Mucosa of gallbladder (tissue), 1 donor: ENCODE measurements at regions not wholly inside any gene's neighbourhood (a gene's known extent, or its start where the extent isn't known, plus 50 kb on each side); places are given as distances from the start of the nearest gene placed in this dataset.

Source experiments
- DNase-seq: peaks from one replicate; pipeline ENCODE4 v3.0.0-alpha.2; 2020; ENCODE audit warnings: low spot score
- donor health status: DM: no; HTN: no; CAD: no.

GRCh38 chr5:30932273-30933017 is 261.0 kb upstream of the CDH6 start:
- no peak for DNase-seq

DNA sequence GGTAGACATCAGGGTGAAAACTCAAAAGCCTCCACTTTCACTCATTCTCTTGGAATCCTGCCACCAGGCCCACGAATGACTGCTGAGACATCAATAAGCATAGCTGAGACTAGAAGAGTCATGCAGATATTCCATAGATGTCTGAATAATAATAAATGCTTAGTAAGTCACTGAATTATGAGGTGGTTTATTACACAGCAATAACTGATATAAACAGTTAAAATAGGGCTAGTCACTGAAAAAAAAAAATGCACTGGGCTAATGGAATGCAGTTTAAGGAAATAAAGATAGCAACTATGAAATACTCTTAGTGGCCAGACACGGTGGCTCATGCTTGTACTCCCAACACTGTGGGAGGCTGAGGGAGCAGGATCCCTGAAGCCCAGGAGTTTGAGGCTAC is 262.8 kb upstream of the CDH6 start:
- DNase-seq: no peak

DNA sequence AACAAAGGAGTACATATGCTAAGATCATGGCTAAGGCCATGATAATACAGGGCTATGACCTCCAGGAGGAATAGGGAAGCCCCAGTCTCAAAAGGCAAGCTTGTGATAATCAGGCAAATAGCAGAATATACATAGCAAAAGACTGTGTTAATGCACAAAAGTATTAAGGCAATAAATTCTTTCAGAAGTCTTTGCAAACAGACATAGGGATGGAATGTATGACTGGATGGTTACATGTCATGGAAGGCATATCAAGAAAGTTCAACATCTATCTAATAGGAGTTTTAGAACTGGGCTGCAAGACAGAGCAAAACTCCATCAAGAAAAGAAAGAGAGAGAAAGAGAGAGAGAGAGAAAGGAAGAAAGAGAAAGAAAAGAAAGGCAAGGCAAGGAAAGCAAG is 264.5 kb upstream of the CDH6 start:
- DNase-seq: no peak

GRCh38 chr5:30926218-30926617 is 267.3 kb upstream of the CDH6 start:
- DNase-seq: no peak

- no peak for DNase-seq
Measured at GRCh38 chr5:30921388-30921787, 272.1 kb upstream of the CDH6 start.

DNA sequence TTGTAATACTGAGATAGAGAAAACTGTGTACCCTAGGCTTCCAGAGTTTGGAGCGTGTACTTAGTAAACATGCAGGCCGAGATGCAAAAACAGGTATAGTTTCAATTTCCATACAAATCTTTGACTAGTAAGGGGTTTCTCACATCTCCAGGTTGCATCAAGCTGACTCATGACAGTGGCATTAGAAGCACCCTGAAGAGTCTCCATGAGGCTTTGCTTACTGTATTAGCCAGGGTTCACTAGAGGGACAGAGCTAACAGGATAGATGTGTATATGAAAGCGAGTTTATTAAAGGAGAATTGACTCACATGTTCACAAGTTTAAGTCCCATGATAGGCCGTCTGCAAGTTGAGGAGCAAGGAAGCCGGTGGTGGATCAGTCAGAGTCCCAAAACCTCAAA is 275.3 kb upstream of the CDH6 start:
- no peak for DNase-seq

GRCh38 chr5:30908356-30908755 is 285.1 kb upstream of the CDH6 start:
- no peak for DNase-seq

GRCh38 chr5:30900367-30900766 is 293.1 kb upstream of the CDH6 start:
- no peak for DNase-seq

DNA sequence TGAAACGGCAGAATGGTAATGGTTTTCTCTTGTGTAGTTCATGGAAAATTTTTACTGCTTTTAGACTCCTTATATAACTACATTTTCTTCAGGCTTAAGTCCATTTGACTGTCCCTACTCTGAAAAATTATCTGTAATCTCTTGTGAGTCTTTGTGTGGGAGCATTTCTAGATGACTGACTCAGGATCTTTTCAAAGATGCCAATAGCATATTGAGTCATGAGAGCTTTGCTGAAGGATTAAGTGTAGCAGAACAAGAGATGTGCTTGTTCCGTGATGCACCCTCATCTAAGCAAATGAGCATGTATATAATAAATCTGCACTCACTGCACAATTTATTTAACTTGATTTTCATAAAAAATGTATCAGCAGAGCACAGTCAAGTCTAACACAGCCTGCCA is 298.7 kb upstream of the CDH6 start:
- no peak for DNase-seq

DNA sequence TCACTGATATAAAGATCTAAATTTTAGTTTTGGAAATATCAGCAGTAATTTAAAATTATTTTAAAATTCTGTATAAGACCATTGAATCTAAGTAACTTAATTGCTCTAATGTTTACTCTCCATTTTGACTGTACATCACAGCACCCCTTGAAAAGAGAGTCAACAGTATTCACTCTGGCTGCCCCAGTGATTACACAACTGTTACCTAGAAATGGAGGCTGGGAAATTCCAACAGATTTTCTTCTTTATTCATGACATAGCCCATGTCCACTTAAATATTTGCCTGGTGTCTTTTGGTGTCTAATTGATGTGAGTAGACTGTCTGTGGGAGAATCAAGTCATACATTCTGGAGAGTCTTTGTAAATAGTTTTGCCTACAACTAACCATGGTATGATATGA is 301.8 kb upstream of the CDH6 start:
- DNase-seq: no peak

DNA sequence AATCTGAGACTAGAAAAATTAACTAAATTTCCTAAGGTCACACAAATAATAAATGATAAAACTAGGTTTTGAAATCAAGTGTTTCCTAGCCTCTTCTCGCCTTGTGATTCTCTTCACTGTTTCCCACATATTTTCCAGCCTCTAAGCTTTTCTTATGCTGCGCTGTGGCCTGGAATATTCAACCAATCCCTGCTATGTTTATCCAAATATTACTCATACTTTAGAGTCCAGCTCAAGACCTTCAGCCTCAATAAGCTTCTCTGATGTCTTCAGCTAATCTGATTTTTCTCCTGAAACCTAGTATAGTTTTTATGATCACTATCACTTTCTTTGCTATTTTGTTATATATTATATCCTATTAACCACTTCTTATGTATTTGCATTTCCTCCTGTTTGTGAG is 303.1 kb upstream of the CDH6 start:
- no peak for DNase-seq

DNA sequence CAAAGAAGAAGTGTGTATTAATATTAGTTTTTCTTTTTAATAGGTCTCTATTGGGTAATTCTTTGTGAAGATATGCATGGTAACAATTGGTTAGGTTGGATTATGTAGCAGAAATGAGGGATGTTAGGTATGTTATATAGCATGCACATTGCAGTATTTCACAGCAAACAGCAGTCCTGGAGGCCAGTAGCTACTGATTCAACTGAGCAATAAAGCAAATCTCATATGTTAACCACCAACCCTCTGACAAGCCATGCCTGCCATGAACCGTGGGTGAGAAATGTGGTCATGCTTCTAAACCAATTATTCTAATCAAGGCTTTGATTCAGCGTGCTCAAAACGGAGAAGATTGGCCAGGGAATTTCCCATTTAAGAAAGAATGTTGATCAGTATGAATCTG is 313.0 kb upstream of the CDH6 start:
- DNase-seq: no peak

- no peak for DNase-seq
Measured at GRCh38 chr5:30879887-30880286, 313.6 kb upstream of the CDH6 start.

DNA sequence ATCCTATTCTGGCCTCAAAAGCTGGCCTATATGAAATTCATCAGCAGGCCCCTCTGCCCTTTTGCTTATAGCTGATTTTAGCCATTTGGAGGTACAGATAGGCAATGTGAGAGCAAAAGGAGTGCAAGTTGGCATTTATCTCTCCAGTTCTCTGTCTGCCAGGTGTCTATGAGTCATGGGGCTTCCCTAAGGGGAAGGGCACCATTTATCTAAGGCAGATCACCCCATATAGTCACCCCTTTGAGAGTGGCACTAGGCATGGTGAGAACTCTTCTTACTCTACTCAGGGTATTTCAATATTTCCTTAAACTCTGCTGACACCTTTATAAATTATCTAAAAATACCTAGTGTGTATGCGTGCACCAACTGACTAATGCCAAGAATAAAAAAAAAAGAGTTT is 314.7 kb upstream of the CDH6 start:
- DNase-seq: no peak

DNA sequence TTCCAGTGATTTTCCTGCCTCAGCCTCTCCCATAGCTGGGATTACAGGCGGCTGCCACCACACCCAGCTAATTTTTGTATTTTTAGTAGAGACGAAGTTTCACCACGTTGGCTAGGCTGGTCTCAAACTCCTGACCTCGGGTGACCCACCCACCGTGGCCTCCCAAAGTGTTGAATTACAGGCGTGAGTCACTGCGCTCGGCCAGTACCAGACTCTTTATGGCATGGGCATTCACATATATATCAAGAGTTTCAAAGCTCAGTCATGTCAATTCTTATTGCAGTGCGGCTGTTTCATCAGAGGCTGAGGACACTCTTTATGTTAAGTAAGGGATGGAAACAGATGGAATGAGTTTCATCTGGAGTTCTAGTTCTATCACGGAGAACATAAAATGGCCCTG is 315.2 kb upstream of the CDH6 start:
- DNase-seq: no peak

DNA sequence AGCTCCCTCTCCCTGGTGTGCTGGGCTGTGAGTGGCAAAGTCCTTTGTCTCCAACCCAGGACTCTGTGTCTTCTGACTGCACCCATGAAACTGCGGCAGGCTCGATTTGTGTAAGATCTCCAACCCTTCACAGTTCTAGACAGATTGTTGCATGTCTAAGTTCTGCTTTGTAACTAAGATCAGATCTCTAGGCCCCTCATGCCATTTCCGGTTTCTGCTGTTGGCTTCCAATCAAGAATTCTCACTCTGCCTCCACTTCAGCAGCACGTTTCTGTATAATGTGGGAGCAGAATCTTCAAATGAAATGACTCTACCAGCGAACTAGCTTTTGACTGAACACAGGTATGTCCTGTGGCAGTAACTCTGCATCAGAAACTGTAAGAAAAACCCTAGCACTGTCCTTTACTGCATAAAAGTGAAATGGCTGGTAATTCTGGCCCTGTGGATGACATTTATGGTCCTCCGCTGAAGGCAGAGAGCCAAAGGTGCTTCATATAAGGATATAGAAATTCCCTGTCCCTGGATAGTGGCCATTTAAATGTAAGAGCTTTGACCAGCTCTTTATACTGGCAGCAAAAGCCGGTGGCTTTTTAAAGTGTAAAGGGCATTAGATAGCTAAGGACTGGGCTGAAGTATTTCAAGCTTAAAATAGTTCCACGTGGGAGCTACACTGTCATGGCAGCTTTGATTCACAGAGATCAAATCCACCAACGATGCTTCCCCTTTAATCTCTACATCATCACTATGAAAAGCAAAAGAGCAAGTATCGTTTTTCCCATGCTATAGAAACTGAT is 319.0 kb upstream of the CDH6 start:
- DNase-seq: no peak

GRCh38 chr5:30871196-30871595 is 322.3 kb upstream of the CDH6 start:
- DNase-seq: no peak

DNA sequence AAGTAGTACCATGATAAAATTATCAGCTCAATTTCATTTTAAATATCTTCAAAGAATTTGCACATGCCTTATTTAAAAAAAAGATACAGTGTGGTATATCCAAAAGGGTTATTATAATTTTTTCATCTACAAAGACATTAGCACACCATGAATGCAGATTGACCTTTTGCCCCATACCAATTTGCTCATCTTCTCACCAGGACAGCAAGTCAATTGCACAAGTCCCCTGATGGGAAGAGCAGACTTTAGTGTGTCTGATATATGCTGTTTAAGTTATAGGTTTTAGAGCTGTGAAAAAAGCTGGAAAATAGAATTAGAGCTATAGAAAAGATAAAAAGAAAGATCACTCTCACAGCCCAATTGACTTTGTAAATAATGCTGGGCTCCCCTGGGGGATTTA is 325.8 kb upstream of the CDH6 start:
- no peak for DNase-seq

GRCh38 chr5:30866142-30866541 is 327.3 kb upstream of the CDH6 start:
- DNase-seq: no peak

- DNase-seq: no peak
Measured at GRCh38 chr5:30856242-30856641, 337.2 kb upstream of the CDH6 start.

GRCh38 chr5:30853158-30853557 is 340.3 kb upstream of the CDH6 start:
- no peak for DNase-seq

DNA sequence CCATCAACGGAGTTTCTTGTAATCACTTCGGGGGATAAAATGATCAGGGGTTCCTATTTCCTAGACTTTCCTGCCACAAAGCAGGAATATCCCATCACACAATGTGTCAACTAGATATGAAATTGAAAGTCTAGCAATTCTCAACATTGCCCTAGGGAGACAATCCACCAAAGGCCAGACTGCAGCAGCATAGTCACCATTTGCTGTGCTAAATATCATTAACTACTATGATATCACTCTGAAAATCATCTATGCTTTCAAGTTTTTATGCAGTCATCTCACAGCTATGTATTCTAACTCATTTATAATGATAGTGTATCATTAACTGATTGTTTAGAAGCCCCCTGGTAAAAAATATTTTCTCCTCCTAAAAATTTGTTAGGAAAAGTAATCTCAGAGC is 342.6 kb upstream of the CDH6 start:
- no peak for DNase-seq

GRCh38 chr5:30849931-30850710 is 343.4 kb upstream of the CDH6 start:
- DNase-seq: no peak
